ENCODE measurements at regions not wholly inside any gene's neighbourhood (a gene's known extent, or its start where the extent isn't known, plus 50 kb on each side); places are given as distances from the start of the nearest gene placed in this dataset.

DNA sequence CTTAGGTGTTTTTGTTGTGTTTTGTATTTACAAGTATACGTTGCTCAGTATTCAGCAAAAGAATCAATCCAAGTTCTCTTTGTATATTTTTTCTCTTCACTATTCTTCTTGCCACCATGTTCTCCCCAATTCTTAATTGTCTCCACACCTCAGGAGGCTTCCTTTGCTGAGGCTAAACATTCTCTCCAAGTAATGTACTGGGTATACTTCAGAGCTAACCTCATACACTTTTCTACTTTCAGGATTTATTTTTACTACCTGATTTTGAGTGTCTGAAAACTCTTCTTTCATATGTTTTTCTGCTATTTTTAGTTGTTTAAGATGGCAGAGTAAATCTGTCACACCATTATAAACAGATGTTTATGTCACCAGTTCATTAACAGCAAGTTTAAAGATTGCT is 354.8 kb upstream of the KCND2 start:
- no peaks in the 10 kb centered on the region for H3K4me1 ChIP-seq
- H3K27me3 ChIP-seq, result no peaks in the 10 kb centered on the region
- WGBS, 2 donors, result 67 to 78% methylated on average over 1 of the region's 1 CpG
- TF ChIP-seq POLR2A (IDR thresholded peaks at IDR 0.05) (no peak), CTCF (IDR thresholded peaks at IDR 0.05) (no peak), EP300 (IDR thresholded peaks at IDR 0.05) (no peak)
- no peak overlapping the region for H3K27ac ChIP-seq
- H3K4me3 ChIP-seq, result no peak overlapping the region
- DNase-seq (ENCODE audit: low spot score in 2 of 2), result no peak
- H3K9me3 ChIP-seq, result peaks cover 0 to 9% (median 0%) of the 10 kb centered on the region in 4 donors
- H3K36me3 ChIP-seq, result no peaks in the 10 kb centered on the region

GRCh38 chr7:119919986-119920385 is 353.0 kb upstream of the KCND2 start:
- Histone ChIP-seq H3K27me3 (no peaks in the 10 kb centered on the region), H3K36me3 (no peaks in the 10 kb centered on the region), H3K9me3 (peaks cover 0 to 1% (median 0%) of the 10 kb centered on the region in 4 donors), H3K27ac (no peak overlapping the region), H3K4me3 (no peak overlapping the region), H3K4me1 (no peaks in the 10 kb centered on the region)
- DNase-seq (ENCODE audit: low spot score in 2 of 2), result no peak
- TF ChIP-seq EP300 (IDR thresholded peaks at IDR 0.05), result no peak
- TF ChIP-seq POLR2A (IDR thresholded peaks at IDR 0.05), result no peak
- TF ChIP-seq CTCF (IDR thresholded peaks at IDR 0.05), result no peak

- no peaks in the 10 kb centered on the region for H3K9me3 ChIP-seq
- no peak overlapping the region for H3K4me3 ChIP-seq
- H3K27me3 ChIP-seq, result no peaks in the 10 kb centered on the region
- TF ChIP-seq EP300 (IDR thresholded peaks at IDR 0.05) (no peak), POLR2A (IDR thresholded peaks at IDR 0.05) (no peak), CTCF (IDR thresholded peaks at IDR 0.05) (no peak)
- WGBS, 2 donors, result 61 to 67% methylated on average over 5 of the region's 5 CpGs
- no peaks in the 10 kb centered on the region for H3K36me3 ChIP-seq
- no peak overlapping the region for H3K27ac ChIP-seq
- DNase-seq (ENCODE audit: low spot score in 2 of 2), result no peak
- no peaks in the 10 kb centered on the region for H3K4me1 ChIP-seq
These were observed 347.2 kb upstream of the KCND2 start for GRCh38 chr7:119925581-119926289.

- Histone ChIP-seq H3K36me3 (no peaks in the 10 kb centered on the region), H3K27me3 (no peaks in the 10 kb centered on the region), H3K9me3 (no peaks in the 10 kb centered on the region), H3K4me3 (no peak overlapping the region), H3K4me1 (no peaks in the 10 kb centered on the region), H3K27ac (no peak overlapping the region)
- 79 to 87% methylated on average over 3 of the region's 3 CpGs for WGBS, 2 donors
- no peak for DNase-seq (ENCODE audit: low spot score in 2 of 2)
- TF ChIP-seq CTCF (IDR thresholded peaks at IDR 0.05), result no peak
- no peak for TF ChIP-seq POLR2A (IDR thresholded peaks at IDR 0.05)
These were observed 343.1 kb upstream of the KCND2 start for GRCh38 chr7:119929891-119930290.

GRCh38 chr7:119931230-119931824 is 341.6 kb upstream of the KCND2 start:
- Histone ChIP-seq H3K36me3 (no peaks in the 10 kb centered on the region), H3K4me1 (no peaks in the 10 kb centered on the region), H3K27ac (no peak overlapping the region), H3K4me3 (no peak overlapping the region), H3K27me3 (no peaks in the 10 kb centered on the region), H3K9me3 (no peaks in the 10 kb centered on the region)
- DNase-seq (ENCODE audit: low spot score in 2 of 2), result no peak
- WGBS, 2 donors, result 89 to 100% methylated on average over 1 of the region's 1 CpG
- TF ChIP-seq EP300 (IDR thresholded peaks at IDR 0.05) (no peak), POLR2A (IDR thresholded peaks at IDR 0.05) (no peak)

Measured in tibial nerve (tissue), 4 donors.